ENCODE measurements at regions not wholly inside any gene's neighbourhood (a gene's known extent, or its start where the extent isn't known, plus 50 kb on each side); places are given as distances from the start of the nearest gene placed in this dataset.

- Histone ChIP-seq H3K9ac (ENCODE audit: extremely low read depth, low read length, poor library complexity, severe bottlenecking) (no peak overlapping the region), H3K4me3 (ENCODE audit: low read length) (no peak overlapping the region), H3K36me3 (ENCODE audit: control insufficient read depth, insufficient read depth, low read length) (no peaks in the 10 kb centered on the region), H3K9me3 (ENCODE audit: control insufficient read depth, low read length) (no peaks in the 10 kb centered on the region), H3K4me1 (ENCODE audit: control insufficient read depth, insufficient read depth, low read length) (no peaks in the 10 kb centered on the region), H3K27me3 (ENCODE audit: control insufficient read depth, insufficient read depth, low read length, poor library complexity, severe bottlenecking) (no peaks in the 10 kb centered on the region), H3K27ac (ENCODE audit: low read depth, low read length) (no peak overlapping the region)
- Mint-ChIP-seq H3K27me3 (ENCODE audit: insufficient read depth) (no peaks in the 10 kb centered on the region), H3K9me3 (no peaks in the 10 kb centered on the region), H3K4me1 (no peaks in the 10 kb centered on the region), H3K27ac (no peak overlapping the region), H3K4me3 (no peak overlapping the region), H3K36me3 (ENCODE audit: low read depth) (no peaks in the 10 kb centered on the region)
- 89 to 96% methylated on average over 7 to 8 of the region's 8 CpGs for WGBS, 2 experiments (ENCODE audit: insufficient coverage in 1 of 2, insufficient read length in 1 of 2)
- no peak for DNase-seq
- TF ChIP-seq, protein P1, sequence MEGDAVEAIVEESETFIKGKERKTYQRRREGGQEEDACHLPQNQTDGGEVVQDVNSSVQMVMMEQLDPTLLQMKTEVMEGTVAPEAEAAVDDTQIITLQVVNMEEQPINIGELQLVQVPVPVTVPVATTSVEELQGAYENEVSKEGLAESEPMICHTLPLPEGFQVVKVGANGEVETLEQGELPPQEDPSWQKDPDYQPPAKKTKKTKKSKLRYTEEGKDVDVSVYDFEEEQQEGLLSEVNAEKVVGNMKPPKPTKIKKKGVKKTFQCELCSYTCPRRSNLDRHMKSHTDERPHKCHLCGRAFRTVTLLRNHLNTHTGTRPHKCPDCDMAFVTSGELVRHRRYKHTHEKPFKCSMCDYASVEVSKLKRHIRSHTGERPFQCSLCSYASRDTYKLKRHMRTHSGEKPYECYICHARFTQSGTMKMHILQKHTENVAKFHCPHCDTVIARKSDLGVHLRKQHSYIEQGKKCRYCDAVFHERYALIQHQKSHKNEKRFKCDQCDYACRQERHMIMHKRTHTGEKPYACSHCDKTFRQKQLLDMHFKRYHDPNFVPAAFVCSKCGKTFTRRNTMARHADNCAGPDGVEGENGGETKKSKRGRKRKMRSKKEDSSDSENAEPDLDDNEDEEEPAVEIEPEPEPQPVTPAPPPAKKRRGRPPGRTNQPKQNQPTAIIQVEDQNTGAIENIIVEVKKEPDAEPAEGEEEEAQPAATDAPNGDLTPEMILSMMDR (conservative IDR thresholded peaks at IDR 0.05): no peak
Measured at GRCh38 chr10:118497227-118497626, 98.2 kb downstream of the PRLHR start.

DNA sequence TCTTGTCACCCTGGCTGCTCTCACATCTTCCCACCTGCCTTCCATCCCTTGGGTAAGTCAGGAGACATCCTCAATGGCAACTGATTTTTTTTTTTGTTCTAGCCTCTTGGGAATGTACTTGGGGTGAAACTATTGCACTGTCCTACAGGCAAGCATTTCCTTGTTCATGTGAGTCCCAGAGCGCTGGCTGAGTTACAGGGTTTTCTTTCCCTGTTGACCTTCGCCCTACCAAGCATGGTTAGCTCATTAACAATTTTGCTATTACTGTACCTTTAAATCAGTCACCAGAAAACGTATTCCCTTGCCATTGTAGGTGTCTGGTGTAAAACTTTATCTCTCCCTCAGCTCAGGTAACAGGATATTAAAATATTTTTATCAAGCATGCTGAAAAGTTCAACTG lies 98.9 kb downstream of the PRLHR start:
- no peaks in the 10 kb centered on the region for H3K4me1 Mint-ChIP-seq
- no peaks in the 10 kb centered on the region for H3K4me1 ChIP-seq (ENCODE audit: control insufficient read depth, insufficient read depth, low read length)
- 81 to 83% methylated on average over 1 to 3 of the region's 3 CpGs for WGBS, 2 experiments (ENCODE audit: insufficient coverage in 1 of 2, insufficient read length in 1 of 2)
- H3K9me3 Mint-ChIP-seq: no peaks in the 10 kb centered on the region
- no peak overlapping the region for H3K27ac ChIP-seq (ENCODE audit: low read depth, low read length)
- H3K36me3 ChIP-seq (ENCODE audit: control insufficient read depth, insufficient read depth, low read length): no peaks in the 10 kb centered on the region
- no peak overlapping the region for H3K4me3 ChIP-seq (ENCODE audit: low read length)
- DNase-seq: no peak
- TF ChIP-seq, protein P1 (conservative IDR thresholded peaks at IDR 0.05): no peak
- no peaks in the 10 kb centered on the region for H3K27me3 ChIP-seq (ENCODE audit: control insufficient read depth, insufficient read depth, low read length, poor library complexity, severe bottlenecking)
- no peak overlapping the region for H3K4me3 Mint-ChIP-seq
- H3K9me3 ChIP-seq (ENCODE audit: control insufficient read depth, low read length): no peaks in the 10 kb centered on the region
- no peaks in the 10 kb centered on the region for H3K36me3 Mint-ChIP-seq (ENCODE audit: low read depth)
- no peak overlapping the region for H3K27ac Mint-ChIP-seq
- no peak overlapping the region for H3K9ac ChIP-seq (ENCODE audit: extremely low read depth, low read length, poor library complexity, severe bottlenecking)
- no peaks in the 10 kb centered on the region for H3K27me3 Mint-ChIP-seq (ENCODE audit: insufficient read depth)

- Mint-ChIP-seq H3K4me1 (no peaks in the 10 kb centered on the region), H3K36me3 (ENCODE audit: low read depth) (no peaks in the 10 kb centered on the region), H3K27ac (no peak overlapping the region), H3K4me3 (no peak overlapping the region), H3K27me3 (ENCODE audit: insufficient read depth) (no peaks in the 10 kb centered on the region), H3K9me3 (peaks cover 8% of the 10 kb centered on the region)
- TF ChIP-seq, protein P1 (conservative IDR thresholded peaks at IDR 0.05): no peak
- Histone ChIP-seq H3K9ac (ENCODE audit: extremely low read depth, low read length, poor library complexity, severe bottlenecking) (no peak overlapping the region), H3K4me3 (ENCODE audit: low read length) (no peak overlapping the region), H3K9me3 (ENCODE audit: control insufficient read depth, low read length) (no peaks in the 10 kb centered on the region), H3K27me3 (ENCODE audit: control insufficient read depth, insufficient read depth, low read length, poor library complexity, severe bottlenecking) (no peaks in the 10 kb centered on the region), H3K27ac (ENCODE audit: low read depth, low read length) (no peak overlapping the region), H3K36me3 (ENCODE audit: control insufficient read depth, insufficient read depth, low read length) (no peaks in the 10 kb centered on the region), H3K4me1 (ENCODE audit: control insufficient read depth, insufficient read depth, low read length) (no peaks in the 10 kb centered on the region)
- DNase-seq: no peak
- 90 to 100% methylated on average over 2 of the region's 2 CpGs for WGBS, 2 experiments (ENCODE audit: insufficient coverage in 1 of 2, insufficient read length in 1 of 2)
Measured at GRCh38 chr10:118495499-118495898, 99.9 kb downstream of the PRLHR start.
